HG03457 (cell line): ENCODE measurements at regions not wholly inside any gene's neighbourhood (a gene's known extent, or its start where the extent isn't known, plus 50 kb on each side); places are given as distances from the start of the nearest gene placed in this dataset.

Experiments used
- ATAC-seq: cut with Tn5 transposase; IDR thresholded peaks from one replicate; pipeline ENCODE4 v1.9.1; 2021; ENCODE audit warnings: moderate number of reproducible peaks; ENCODE audit not compliant: unreplicated experiment

GRCh38 chr7:125409921-125410320 is 480.3 kb upstream of the POT1 start:
- no peak for ATAC-seq

DNA sequence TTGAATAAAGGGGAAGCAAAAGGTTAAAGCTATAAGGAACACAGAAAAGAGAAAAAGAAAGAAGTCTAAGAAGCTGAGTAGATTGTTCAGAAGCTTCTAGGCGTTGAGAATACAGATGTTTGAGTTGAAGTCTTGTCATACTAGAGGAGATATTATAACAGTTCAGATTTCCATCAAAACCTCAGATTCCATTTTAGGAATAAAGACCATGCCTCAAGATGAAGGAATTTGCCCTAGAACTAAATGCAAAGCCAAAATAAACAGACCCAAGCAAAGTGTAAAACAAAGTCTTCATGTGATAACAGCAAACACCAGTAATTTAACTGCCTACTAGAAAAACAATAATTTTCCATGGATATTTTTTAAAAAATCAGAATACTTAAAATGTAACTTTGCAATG is 476.5 kb upstream of the POT1 start:
- no peak for ATAC-seq

GRCh38 chr7:125399408-125399807 is 469.8 kb upstream of the POT1 start:
- no peak for ATAC-seq

- ATAC-seq = no peak
Observed at GRCh38 chr7:125396466-125397151, 467.0 kb upstream of the POT1 start.

- no peak for ATAC-seq
Observed at GRCh38 chr7:125391921-125392320, 462.3 kb upstream of the POT1 start.

- ATAC-seq = no peak
Observed at GRCh38 chr7:125390981-125391380, 461.4 kb upstream of the POT1 start.

DNA sequence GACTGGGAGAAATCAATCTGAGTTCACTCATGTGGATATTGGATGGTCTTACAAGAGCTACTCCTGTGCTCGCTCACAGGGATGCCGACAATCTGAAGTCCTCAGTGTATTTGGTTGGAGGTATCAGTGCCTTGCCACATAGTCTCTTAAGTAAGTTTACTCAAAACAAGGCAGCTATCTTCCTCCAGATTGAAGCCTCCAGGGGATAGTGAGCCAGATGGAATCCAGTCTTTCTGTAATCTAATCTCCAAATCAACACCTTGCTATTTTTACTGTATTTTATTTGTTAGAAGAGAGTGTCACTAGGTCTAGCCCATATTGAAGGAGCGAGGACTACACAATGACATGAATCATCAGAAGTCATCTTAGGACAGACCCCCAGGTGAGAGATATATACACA is 456.6 kb upstream of the POT1 start:
- ATAC-seq = no peak

DNA sequence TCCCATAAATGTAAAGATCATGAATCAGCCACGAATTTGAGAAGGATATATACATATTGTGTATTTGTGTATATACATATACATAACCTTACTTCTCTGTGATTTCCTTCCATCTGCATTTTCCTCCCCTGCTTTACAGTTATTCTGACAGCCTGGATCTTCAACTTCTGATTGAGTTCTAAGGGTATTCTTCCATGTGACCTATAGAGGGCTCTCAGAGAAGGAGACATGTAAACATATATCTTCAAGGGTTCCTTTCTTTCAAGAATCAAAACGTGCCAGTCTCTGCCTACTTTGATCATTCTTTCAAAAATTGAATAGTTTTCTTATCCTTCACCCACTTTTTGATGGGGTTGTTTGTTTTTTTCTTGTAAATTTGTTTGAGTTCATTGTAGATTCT is 453.7 kb upstream of the POT1 start:
- no peak for ATAC-seq

DNA sequence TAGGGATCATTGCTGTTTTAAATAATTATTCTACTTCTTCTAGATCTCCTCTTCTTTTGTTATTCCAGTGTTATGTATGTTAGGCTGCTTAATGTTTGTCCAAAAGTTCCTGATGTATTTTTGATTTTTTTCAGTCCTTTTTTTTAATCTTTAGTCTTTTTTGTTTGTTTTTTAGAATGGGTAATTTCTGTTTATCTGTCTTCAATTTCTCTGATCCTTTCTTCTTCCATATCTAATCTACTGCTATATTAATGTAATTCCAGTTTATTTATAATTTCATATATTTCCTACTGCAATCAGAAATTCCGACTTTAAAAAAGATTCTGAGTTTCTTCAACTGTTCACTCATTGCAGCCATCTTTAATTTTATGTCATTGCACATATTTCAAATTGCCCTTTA is 452.8 kb upstream of the POT1 start:
- ATAC-seq = no peak

- ATAC-seq = no peak
Observed at GRCh38 chr7:125375942-125376341, 446.3 kb upstream of the POT1 start.

DNA sequence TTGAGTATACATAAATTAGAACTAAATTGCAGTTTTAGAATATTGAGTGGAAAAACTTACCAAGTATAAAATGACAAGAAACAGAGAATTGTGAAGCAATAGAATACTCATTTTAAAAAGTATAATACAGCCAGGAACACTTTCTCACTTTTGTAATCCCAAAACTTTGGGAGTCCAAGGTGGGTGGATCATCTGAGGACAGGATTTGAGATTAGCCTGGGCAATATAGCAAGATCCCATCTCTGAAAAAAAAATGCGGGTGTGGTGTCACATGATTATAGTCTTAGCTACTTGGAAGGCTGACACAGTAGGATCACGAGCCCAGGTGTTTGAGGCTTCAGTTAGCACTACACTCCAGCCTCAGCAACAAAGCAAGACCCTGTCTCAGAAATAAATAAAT is 440.9 kb upstream of the POT1 start:
- no peak for ATAC-seq

DNA sequence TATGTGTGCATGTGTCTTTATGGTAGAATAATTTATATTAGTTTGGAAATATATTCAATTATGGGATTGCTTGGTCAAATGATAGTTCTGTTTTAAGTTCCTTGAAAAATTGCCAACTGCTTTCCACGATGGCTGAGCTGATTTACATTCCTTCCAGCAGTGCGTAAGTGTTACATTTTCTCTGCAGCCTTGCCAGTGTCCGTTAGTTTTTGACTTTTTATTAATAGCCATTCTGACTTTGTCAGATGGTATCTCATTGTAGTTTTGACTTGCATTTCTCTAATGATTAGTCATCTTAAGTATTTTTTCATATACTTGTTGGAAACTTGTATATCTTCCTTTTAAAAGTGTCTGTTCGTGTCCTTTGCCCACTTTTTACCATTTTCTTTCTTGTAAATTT is 434.2 kb upstream of the POT1 start:
- no peak for ATAC-seq

DNA sequence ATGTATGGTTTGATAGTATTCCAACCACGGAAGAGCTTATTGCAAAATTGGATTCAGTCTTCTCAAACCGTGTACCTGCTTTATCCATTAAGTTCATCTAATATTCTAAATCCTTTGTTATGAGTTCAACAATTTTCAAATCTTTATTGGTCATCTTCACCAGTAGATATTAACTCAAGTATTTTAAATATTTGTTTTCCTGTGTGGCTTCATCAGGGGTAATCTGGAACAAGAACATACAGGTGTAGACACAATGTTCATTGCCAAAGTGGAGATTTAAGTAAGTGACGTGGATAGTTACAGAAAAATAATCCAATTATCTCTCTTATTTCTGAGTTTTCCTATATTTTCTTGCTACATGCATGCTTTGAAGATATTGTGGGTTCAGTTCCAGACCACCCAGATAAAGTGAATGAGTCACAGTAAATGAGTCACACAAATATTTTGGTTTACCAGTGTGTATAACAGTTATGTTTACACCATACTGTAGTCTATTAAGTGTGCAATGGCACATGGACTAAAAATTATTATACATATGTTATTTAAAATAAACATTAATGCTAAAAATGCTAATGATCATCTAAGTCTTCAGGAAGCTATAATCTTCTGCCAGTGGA is 429.0 kb upstream of the POT1 start:
- ATAC-seq = no peak

GRCh38 chr7:125357676-125358455 is 428.2 kb upstream of the POT1 start:
- no peak for ATAC-seq

DNA sequence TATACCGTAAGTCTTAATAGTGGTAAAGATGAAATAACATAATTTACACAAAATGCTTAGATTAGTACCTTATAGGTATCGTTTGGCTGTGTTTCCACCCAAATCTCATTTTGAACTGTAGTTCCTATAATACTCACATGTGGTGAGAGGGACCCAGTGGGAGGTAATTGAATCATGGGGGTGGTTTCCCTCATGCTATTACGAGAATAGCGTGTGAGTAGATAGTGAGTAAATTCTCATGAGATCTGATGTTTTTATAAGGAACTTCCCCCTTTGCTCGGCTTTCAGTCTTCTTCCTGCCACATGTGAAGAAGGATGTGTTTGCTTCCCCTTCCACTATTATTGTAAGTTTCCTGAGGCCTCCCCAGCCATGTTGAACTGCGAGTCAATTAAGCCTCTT is 426.3 kb upstream of the POT1 start:
- ATAC-seq = peak; percentile 58

DNA sequence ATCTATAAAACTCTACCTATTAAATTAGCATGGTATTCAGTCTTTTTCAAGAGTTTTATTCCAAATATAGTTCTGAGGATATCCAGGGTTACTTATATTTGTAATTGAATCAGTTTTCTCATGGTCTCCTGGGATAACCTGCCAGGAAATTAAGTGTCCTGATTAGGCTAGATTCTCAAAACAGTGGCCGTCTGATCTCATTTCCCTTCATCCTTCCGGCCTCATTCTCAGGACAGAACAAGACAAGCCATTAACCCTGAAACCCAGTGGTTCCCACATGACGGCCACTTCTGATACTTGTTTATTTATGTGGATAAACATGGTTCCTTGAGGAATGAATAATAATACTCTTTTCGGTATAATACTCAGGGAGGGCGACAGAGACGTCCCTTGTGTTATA is 417.6 kb upstream of the POT1 start:
- no peak for ATAC-seq

DNA sequence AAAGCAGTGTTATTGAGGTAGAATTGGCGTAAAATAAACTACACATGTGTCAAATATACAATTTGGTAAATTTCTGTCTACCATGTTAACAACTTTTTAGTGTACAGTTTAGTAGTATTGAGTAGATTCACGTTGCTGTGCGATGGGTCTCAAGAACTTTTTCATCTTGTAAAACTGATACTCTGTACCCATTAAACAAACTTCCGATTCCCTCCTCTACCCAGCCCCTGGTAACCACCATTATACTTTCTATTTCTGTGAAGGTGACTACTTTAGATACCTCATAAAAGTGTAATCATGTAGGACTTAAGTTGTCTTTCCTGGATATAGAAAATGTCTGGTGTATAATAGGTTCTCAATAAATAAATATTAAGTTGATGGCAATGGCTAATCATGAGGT is 408.5 kb upstream of the POT1 start:
- ATAC-seq = no peak

DNA sequence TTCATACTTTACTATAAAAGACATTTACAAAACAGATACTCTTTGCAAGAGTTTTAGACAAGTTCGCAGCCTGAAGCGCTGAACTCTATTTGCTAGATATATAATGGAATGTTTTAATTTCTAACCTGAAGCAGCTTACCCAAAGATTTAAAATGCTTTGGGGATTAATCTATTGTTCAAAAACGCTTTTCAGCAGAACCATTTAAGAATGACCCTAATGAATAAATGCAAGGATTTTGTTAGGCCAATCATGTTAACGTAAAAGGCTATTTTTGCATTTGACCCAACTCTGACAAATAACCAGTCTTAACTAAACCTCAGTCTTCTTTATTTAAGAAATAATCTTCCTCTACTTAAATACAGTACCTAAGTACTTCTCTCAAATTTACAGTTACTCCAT is 406.7 kb upstream of the POT1 start:
- ATAC-seq = no peak

DNA sequence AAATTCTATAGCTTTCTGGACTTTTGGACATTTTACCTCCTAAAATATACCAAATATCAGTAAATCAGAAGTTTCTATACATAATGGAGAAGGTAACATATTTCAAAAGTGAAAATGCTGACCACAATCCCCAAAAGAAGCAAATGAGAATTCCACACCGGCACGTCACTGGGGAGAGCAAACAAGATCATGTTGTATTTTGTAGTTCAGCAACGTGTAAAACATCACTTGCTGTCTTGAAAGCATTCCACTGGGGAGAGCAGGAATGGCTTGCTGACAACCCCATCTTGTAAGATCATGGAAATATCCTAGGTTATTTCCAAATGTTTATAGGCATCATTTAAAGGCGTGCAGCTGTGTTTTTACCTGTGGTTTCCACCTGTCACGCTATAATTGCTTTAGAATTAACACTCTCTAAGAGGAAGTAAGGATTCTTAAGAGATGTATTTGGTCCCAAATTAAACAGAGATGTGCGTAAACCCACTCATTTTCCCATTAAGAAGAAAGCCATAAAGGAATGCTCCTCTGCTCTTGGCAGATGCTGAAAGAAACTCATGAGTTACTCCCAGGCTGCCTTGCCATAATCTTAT is 397.1 kb upstream of the POT1 start:
- no peak for ATAC-seq

GRCh38 chr7:125316466-125316865 is 386.8 kb upstream of the POT1 start:
- ATAC-seq = no peak

- no peak for ATAC-seq
Observed at GRCh38 chr7:125299003-125299765, 369.6 kb upstream of the POT1 start.
